Activated naive CD4-positive, alpha-beta T cell treated with anti-CD3 and anti-CD28 coated beads, Interleukin-2, amount 50 U/mL, for 72 hours (primary cell): ENCODE measurements at regions not wholly inside any gene's neighbourhood (a gene's known extent, or its start where the extent isn't known, plus 50 kb on each side); places are given as distances from the start of the nearest gene placed in this dataset.
"Not testable (repeated sequence)": the region's sequence is repeated elsewhere in the genome, so short reads cannot be mapped to it uniquely, and the experiment has no call there.

Experiments
- ATAC-seq, 2 donors: fragments of 150-1000 bp; cut with Tn5 transposase; 2 replicates each; pipeline ENCODE4 v1.10.0; 2021; ENCODE audit warnings: mild to moderate bottlenecking in 2 of 2, moderate library complexity in 2 of 2
- DNase-seq, 2 donors: peaks; one replicate each; pipeline ENCODE4 v3.0.0; 2021 to 2022; ENCODE audit warnings: low spot score in 2 of 2
- H3K27ac Mint-ChIP-seq, 2 donors: one replicate each; pipeline ENCODE4 v1.8.0; 2022; ENCODE audit warnings: mild to moderate bottlenecking in 2 of 2, mixed read lengths in 2 of 2
- H3K36me3 Mint-ChIP-seq, 2 donors: one replicate each; pipeline ENCODE4 v1.8.0; 2022; ENCODE audit warnings: mixed read lengths in 2 of 2
- H3K9me3 Mint-ChIP-seq, 2 donors: one replicate each; pipeline ENCODE4 v1.8.0; 2022; ENCODE audit warnings: mixed read lengths in 2 of 2

DNA sequence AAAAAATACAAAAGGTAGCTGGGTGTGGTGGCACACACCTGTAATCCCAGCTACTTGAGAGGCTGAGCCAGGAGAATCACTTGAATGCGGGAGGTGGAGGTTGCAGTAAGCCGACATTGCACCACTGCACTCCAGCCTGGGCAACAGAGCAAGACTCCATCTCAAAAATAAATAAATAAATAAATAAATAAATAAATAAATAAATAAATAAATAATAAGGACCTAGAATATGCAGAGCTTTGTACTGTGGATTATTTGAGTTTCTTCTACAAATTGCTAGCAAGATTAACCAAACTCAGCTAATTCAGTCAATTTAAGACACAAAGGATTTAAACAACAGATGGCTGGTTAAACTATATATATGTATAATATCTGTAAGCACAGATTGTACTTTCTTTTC lies 322.5 kb upstream of the ARPP21 start:
- not testable (repeated sequence) for DNase-seq, H3K36me3 Mint-ChIP-seq, H3K27ac Mint-ChIP-seq, ATAC-seq, H3K9me3 Mint-ChIP-seq

DNA sequence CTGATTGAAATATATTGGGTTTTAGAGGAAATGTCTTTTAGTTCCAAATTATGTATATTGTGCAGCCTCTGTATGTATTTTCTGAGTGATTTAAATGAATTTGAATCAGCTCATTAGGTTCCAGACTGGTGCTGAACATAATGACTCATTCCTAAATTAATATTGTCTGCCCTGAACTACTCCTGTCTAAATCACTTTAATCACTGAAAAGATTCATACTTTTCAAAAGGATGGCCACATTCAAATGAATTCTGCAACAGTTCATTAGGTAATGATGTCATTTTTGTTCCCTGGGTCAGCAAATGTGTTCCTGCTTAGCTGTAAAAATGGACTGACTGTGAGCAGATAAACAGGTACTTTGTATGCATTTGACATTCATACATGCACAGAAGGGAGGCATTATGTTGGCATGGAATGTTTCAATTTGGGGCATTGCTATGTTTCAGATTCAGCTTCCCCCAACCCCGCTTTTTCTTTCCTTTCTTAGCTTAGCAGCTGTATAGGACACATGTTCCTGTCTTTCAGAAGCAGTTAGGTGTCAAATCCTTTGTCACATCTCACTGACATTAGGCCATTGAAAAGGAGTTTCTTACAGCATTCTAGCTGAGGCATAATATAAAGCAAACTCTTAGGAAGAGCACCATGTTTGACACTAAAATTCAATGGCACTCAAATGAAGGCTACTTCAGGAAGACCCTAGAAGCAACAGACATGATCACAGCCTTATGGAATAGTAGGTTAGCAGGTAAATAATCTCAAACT lies 318.5 kb upstream of the ARPP21 start:
- ATAC-seq = no peak
- H3K9me3 Mint-ChIP-seq = peaks cover 0 to 10% of the 10 kb centered on the region in 2 donors
- no peak overlapping the region for H3K27ac Mint-ChIP-seq
- peaks cover 0 to 8% of the 10 kb centered on the region in 2 donors for H3K36me3 Mint-ChIP-seq
- no peak for DNase-seq

DNA sequence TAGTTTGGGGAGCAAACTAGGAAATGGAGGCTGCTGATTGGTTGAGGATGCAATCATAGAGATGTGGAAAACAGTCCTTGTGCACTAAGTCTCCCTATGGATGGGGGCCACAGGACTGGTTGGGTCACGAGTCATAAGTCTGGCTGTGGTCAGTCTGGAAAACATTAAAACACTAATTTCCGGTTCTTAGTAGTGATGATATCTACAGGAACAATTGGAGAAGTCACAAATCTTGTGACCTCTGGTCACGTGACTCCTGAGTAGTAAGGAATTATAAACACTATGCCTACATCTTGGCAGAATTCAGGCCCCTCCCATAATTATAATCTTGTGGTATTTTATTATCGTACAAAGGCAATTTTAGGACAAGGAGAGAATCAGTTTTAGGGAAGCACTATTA lies 317.3 kb upstream of the ARPP21 start:
- Mint-ChIP-seq H3K9me3 (peaks cover 3 to 14% of the 10 kb centered on the region in 2 donors), H3K36me3 (peaks cover 0 to 8% of the 10 kb centered on the region in 2 donors), H3K27ac (no peak overlapping the region)
- DNase-seq (no peak), ATAC-seq (no peak)

DNA sequence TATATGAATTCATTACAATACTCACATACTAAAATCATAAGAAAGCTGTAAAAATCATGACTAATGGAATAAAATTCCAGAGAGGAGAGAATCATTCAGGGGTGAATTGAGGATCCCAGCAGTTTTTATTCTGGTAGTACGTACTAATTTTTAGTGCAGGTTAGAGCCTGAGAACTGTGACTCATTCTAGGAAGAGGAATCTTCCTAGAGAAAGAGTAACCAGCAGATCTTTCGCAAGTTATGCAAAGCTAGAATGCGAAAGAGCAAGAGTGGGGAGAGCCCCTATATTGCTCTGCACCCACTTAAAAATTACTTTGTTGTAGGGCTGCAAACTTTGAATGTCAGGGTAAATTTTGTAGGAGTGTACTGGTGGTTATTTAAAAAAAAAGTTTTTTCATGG lies 303.6 kb upstream of the ARPP21 start:
- H3K9me3 Mint-ChIP-seq = peaks cover 0 to 6% of the 10 kb centered on the region in 2 donors
- ATAC-seq (no peak), DNase-seq (no peak)
- no peak overlapping the region for H3K27ac Mint-ChIP-seq
- peaks cover 0 to 5% of the 10 kb centered on the region in 2 donors for H3K36me3 Mint-ChIP-seq

DNA sequence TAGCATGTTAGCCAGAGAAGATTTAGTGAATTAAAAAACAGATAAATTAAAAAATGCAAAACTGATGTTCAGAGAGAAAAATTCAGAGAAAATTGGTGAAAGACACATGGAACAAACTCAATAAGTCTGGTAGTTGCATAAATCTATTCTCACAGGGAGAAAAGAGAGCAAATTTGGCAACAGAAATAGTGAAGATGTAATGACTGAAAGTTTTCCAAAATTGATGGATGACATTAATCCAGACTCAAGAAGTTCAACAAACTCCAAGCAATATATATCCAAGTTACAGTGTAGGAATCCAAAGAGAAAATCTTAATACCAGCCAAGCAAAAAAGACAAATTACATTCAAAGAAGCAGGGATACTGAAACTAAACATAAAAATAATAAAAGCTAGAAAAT lies 302.7 kb upstream of the ARPP21 start:
- no peak for DNase-seq
- H3K9me3 Mint-ChIP-seq = peaks cover 0 to 6% of the 10 kb centered on the region in 2 donors
- peaks cover 0 to 5% of the 10 kb centered on the region in 2 donors for H3K36me3 Mint-ChIP-seq
- H3K27ac Mint-ChIP-seq = no peak overlapping the region
- ATAC-seq = no peak

DNA sequence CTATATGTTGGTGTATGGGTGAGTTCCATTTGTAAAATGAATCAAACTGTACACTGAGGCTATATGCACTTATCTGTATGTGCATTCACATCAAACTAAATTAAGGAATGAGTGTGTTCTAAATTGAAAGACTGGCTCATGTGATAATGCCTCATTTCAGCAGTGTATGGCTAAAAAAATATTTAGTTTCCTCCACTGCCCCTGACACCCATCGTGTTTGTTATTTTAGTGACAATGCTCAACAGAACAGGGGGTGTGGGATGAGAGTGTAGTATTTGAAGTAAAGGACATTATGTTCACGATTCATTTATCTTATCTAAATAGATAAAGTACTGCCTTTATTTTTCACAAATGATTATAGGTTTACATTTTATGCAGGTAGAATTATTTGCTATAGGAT lies 301.1 kb upstream of the ARPP21 start:
- ATAC-seq = no peak
- no peak for DNase-seq
- Mint-ChIP-seq H3K36me3 (peaks cover 0 to 5% of the 10 kb centered on the region in 2 donors), H3K27ac (no peak overlapping the region), H3K9me3 (peaks cover 4 to 15% of the 10 kb centered on the region in 2 donors)

DNA sequence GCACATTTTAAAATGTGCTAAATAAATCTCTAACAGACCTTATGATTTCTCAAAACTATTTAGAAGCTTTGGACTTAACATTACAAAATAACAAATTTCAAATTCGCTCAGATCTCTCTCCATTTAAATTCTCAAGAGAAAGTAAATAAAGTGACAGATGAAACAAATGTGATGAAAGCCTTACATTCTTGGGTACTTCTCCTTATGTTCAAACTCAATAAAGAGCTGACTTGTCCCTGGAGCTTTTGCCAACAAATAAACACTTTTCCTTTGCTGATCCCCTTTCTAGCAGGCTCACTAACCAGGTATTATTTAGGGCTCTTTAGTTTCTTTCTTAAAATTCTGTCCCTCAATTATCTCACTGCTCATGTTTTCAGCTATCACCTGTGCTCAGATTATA lies 259.1 kb upstream of the ARPP21 start:
- peaks cover 7 to 13% of the 10 kb centered on the region in 2 donors for H3K9me3 Mint-ChIP-seq
- H3K27ac Mint-ChIP-seq = no peak overlapping the region
- no peaks in the 10 kb centered on the region for H3K36me3 Mint-ChIP-seq
- no peak for ATAC-seq
- DNase-seq = no peak

DNA sequence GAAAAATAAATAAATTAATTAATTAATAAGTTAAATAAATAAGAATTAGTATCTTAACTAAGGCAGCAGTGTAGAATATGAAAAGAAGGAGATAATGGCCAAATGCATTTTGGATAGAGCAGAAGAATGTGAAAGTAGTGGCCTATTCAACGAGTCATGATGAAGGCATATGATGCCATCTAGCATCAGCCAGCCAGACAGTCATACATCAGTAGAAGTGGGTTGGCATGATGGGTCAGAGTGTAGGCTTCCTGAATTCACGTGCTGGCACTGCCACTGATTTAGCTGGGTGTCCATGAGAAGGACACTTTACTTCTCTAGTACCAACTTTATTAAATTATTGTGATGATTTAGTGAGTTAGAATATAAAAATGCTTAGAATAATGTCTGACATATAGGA lies 256.1 kb upstream of the ARPP21 start:
- H3K27ac Mint-ChIP-seq = no peak overlapping the region

DNA sequence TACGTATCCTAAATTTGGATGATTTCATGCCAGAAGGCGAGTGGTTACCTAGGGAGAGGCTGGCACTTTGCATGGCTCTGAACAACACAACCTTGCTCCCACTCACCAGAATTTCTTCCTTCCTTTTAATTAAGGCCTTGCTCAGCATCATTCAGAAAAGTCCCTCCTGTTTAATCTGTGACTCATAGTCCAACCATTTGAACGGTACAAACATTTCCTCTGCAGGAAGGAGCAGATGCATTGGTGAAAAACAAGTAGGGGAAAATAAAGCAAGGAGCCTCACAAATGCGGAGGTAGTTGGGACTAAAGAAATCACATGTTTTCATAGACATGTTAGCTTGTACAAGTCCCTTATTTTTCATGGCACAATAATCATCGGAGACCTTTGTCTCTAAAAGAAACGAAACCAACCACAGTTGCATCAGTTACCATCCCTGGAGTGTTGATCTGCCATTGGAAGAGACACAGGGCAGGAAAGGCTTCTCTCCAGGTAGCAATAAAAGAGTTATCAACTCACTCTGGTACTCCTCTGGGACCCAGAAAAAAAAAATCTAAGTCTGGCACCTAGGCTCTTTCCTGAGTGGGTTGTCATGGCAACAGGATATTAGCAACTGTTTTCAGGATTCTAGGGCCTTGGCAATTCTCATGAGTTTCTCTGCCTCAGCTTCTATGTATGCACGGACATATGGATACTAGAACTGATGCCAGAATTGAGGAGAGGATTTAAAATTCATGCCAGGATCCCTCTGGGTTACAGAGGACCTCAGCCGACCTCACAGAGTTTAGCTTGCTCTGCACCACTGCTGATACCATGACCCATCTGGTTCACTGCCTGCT lies 255.4 kb upstream of the ARPP21 start:
- no peaks in the 10 kb centered on the region for H3K36me3 Mint-ChIP-seq
- H3K27ac Mint-ChIP-seq = no peak overlapping the region
- H3K9me3 Mint-ChIP-seq = peaks cover 14 to 17% of the 10 kb centered on the region in 2 donors
- DNase-seq = no peak
- ATAC-seq = no peak

More for the DNA sequence above, 256.1 kb upstream of the ARPP21 start:
- DNase-seq (no peak), ATAC-seq (no peak)
- no peaks in the 10 kb centered on the region for H3K36me3 Mint-ChIP-seq
- H3K9me3 Mint-ChIP-seq = peaks cover 14 to 17% of the 10 kb centered on the region in 2 donors

DNA sequence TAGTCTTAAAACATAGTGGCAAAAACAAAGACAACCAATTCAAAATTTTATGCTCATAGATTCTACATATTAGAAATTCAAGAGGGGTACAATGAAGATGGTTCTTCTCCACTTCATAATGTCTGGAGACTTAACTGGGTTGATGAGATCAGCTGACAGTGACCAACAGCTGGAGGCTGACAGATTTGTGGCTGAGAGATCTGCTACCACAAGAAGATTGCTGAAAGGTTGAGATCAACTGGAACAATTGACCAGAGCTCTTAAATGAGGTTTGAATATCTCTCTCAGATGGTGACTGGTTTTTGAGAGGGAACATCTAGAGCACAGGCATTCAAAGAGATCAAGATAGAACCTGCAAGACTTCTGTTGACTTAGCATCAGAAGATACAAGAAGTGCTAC lies 254.1 kb upstream of the ARPP21 start:
- Mint-ChIP-seq H3K9me3 (peaks cover 12 to 17% of the 10 kb centered on the region in 2 donors), H3K36me3 (no peaks in the 10 kb centered on the region), H3K27ac (no peak overlapping the region)
- no peak for DNase-seq
- ATAC-seq = no peak

DNA sequence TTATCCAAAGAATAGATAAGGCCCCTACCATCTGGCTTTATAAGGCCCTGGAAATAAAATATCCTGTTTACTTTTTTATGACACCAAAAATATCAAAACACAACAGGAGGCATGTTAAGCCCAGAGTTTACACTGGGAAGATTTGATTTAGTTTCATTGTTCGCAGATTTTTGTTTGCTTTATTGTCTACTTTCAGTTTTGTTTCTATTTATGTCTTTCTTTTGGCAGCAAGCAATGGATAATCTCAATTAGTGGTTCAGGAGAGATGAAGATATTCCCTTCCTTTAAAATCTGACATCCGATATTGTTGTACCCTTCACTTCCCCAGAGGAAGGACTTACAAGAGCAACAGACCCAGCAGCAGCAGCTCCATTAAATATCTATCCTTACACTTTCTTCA lies 249.4 kb upstream of the ARPP21 start:
- ATAC-seq = no peak
- DNase-seq = no peak
- Mint-ChIP-seq H3K27ac (no peak overlapping the region), H3K36me3 (peaks cover 6 to 8% of the 10 kb centered on the region in 2 donors), H3K9me3 (peaks cover 15 to 17% of the 10 kb centered on the region in 2 donors)

DNA sequence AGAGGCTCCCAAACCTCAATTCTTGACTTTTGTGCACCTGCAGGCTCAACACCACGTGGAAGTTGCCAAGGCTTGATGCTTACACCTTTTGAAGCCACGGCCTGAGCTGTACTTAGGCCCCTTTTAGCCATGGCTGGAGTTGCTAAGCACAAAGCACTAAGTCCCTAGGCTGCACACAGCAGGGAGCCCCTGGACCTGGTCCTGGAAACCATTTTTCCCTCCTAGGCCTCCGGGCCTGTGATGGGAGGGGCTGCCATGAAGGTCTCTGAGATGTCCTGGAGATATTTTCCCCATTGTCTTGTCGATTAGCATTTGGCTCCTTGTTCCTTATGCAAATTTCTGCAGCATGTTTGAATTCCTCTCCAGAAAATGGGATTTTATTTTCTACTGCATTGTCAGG lies 247.1 kb upstream of the ARPP21 start:
- ATAC-seq (no peak), DNase-seq (no peak)
- Mint-ChIP-seq H3K9me3 (peaks cover 10 to 13% of the 10 kb centered on the region in 2 donors), H3K36me3 (peaks cover 6 to 8% of the 10 kb centered on the region in 2 donors), H3K27ac (no peak overlapping the region)

DNA sequence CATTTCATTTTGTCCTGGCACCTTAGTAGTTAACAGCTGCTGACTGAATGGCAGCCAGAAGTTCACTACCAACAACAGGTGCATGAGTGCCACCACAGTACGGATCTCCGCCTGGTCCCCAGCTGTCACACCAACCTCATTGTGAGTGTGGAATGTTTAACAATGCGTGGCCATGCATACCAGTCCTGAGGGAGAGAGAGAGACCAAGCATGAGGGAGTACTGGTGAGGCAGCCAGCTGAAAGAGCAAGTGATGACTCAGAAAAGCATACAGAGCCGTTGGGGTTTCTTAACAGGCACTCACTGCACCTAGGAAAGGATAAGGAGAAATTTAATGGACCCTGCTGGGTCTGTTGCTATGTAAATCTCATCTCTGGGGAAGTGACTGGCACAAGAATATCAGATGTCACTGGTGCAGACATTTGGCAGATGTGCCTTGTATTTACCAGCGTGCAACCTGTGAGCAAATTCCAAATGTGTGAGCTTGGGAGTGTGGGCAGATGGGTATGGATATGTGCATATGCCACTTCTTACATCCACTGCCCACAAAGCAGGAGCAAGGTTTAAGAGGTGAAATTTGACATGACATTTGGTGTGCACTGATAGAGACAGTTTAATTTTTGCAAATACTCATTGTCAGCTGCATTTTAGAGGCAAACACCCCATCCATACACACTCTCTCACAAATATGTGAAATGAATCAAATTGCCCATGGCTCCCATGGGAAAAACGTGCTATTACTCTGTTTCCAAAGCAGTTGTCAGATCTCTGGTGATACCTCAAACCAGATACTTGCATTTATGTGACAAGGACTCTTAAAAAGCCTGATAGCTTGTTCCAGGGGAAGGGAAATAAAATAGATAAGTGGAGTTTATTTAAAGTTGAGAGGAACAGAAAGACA lies 245.2 kb upstream of the ARPP21 start:
- Mint-ChIP-seq H3K9me3 (peaks cover 15 to 17% of the 10 kb centered on the region in 2 donors), H3K36me3 (peaks cover 6 to 8% of the 10 kb centered on the region in 2 donors)

DNA sequence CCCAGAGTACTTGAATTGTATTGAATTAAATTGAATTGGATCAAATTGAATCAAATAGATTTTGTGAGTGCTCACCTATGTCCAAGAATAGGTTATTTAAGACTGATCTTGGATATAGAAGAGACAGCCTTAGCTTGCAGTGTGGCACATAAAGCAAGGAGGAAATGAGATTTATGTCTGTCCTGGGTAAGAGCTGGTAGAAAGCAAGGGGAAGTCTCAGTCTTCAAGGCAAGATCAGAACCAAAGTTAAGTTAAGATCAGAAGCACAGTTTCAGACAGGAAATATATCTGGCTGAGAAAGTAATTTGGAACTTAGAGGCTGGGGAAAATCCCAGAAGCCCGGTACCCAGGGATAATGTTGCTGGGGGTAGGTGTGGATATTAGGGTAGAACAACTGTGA lies 244.4 kb upstream of the ARPP21 start:
- ATAC-seq (no peak), DNase-seq (no peak)
- H3K27ac Mint-ChIP-seq = no peak overlapping the region
- H3K9me3 Mint-ChIP-seq = peaks cover 15 to 17% of the 10 kb centered on the region in 2 donors
- peaks cover 6 to 8% of the 10 kb centered on the region in 2 donors for H3K36me3 Mint-ChIP-seq

More for the DNA sequence above, 245.2 kb upstream of the ARPP21 start:
- no peak for DNase-seq
- ATAC-seq = no peak
- no peak overlapping the region for H3K27ac Mint-ChIP-seq

DNA sequence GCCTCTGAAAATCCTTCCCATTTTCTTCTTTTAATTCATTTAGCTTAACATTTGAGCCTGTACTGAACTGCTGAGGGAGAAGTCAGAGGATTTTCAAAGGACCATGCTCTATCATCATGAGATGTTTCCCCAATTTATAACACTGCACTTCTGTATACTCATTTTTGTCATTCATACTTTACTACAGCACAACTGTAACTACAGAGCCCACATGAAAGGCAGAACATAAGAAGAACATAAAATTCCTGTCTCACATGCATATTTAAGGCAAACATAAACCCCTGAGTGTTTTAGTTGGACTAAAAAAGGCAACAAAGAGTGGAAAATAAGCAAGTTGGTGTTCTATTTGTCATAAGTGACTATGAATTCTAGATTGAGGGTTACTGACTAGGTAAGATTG lies 237.7 kb upstream of the ARPP21 start:
- ATAC-seq (no peak), DNase-seq (no peak)
- no peak overlapping the region for H3K27ac Mint-ChIP-seq
- no peaks in the 10 kb centered on the region for H3K36me3 Mint-ChIP-seq
- peaks cover 6 to 9% of the 10 kb centered on the region in 2 donors for H3K9me3 Mint-ChIP-seq

DNA sequence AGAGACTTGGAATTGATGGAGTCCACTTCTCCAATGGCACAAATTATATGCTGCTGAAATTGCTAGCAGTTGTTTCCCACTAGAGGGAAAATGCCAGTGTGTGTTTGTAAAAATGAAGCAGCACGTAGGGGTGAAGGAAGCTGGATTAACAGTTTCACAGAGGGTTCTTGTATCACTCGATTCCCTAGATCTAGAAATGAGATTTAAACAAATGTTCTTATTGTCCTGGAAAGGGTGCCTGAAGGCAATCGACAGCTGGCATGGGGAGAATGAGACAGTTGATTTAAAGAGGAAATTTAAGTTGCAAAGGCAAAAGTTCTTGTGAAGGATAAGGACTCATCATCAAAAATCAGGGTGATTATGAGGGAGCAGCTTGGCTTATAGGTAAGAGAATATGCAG lies 234.8 kb upstream of the ARPP21 start:
- ATAC-seq = no peak
- no peak overlapping the region for H3K27ac Mint-ChIP-seq
- DNase-seq = no peak
- no peaks in the 10 kb centered on the region for H3K36me3 Mint-ChIP-seq
- H3K9me3 Mint-ChIP-seq = peaks cover 0 to 11% of the 10 kb centered on the region in 2 donors

DNA sequence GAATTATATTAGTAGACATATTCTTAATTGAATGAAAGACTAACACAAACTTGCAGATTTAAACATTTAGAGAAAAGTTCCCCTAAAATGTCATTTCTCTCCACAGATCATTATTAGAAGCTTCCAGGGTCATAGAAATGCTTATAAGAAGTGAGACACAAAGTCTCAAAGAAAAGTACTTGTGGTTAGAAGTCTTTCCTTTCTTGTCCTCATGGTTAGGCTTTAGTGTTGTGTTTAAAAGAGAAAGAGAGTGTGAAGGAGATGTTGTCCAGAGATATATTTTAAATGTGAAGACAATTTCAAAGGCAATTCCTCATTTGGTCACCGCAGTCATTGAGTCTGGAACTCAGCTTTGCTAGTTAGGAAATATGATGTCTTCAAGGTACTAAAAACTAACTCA lies 230.4 kb upstream of the ARPP21 start:
- ATAC-seq = no peak
- Mint-ChIP-seq H3K9me3 (peaks cover 3 to 14% of the 10 kb centered on the region in 2 donors), H3K36me3 (no peaks in the 10 kb centered on the region), H3K27ac (no peak overlapping the region)
- no peak for DNase-seq
